OCI-LY1 (cell line): ENCODE measurements at regions not wholly inside any gene's neighbourhood (a gene's known extent, or its start where the extent isn't known, plus 50 kb on each side); places are given as distances from the start of the nearest gene placed in this dataset.
"Not testable (repeated sequence)": the region's sequence is repeated elsewhere in the genome, so short reads cannot be mapped to it uniquely, and the experiment has no call there.

Experiments used
- EZH2 ChIP-seq: fragments of 200-600 bp; sonication (generic), shearing (Covaris generic); IDR thresholded peaks from 2 replicates; pipeline ENCODE4 v1.8.0; 2017; ENCODE audit warnings: borderline replicate concordance, mixed run types, mild to moderate bottlenecking, antibody characterized with exemption, low read length, moderate library complexity, mixed read lengths
- TF ChIP-seq, protein P1 (sequence below): fragments of 200-600 bp; sonication (generic), shearing (Covaris generic); IDR thresholded peaks from 2 replicates; pipeline ENCODE4 v1.5.1; 2017; ENCODE audit warnings: mild to moderate bottlenecking, antibody characterized with exemption, low read length, moderate library complexity, mixed read lengths

DNA sequence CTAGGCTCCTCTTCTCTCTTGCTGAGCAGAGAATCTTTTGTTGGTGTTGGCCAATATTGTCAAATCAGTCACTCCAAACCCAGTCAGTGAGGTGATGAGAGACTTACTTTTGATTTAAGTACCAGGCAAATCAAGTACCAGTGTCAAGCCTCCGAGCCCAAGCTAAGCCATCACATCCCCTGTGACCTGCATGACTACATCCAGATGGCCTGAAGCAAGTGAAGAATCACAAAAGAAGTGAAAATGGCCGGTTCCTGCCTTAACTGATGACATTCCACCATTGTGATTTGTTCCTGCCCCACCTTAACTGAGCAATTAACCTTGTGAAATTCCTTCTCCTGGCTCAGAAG lies 107.0 kb upstream of the DAB1 start:
- TF ChIP-seq EZH2 = not testable (repeated sequence)
- TF ChIP-seq, protein P1, sequence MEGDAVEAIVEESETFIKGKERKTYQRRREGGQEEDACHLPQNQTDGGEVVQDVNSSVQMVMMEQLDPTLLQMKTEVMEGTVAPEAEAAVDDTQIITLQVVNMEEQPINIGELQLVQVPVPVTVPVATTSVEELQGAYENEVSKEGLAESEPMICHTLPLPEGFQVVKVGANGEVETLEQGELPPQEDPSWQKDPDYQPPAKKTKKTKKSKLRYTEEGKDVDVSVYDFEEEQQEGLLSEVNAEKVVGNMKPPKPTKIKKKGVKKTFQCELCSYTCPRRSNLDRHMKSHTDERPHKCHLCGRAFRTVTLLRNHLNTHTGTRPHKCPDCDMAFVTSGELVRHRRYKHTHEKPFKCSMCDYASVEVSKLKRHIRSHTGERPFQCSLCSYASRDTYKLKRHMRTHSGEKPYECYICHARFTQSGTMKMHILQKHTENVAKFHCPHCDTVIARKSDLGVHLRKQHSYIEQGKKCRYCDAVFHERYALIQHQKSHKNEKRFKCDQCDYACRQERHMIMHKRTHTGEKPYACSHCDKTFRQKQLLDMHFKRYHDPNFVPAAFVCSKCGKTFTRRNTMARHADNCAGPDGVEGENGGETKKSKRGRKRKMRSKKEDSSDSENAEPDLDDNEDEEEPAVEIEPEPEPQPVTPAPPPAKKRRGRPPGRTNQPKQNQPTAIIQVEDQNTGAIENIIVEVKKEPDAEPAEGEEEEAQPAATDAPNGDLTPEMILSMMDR = not testable (repeated sequence)
